ENCODE measurements at regions not wholly inside any gene's neighbourhood (a gene's known extent, or its start where the extent isn't known, plus 50 kb on each side); places are given as distances from the start of the nearest gene placed in this dataset.
"Not testable (repeated sequence)": the region's sequence is repeated elsewhere in the genome, so short reads cannot be mapped to it uniquely, and the experiment has no call there.

- no peaks in the 10 kb centered on the region for H3K36me3 Mint-ChIP-seq (ENCODE audit: unreplicated experiment)
- no peaks in the 10 kb centered on the region for H3K4me1 Mint-ChIP-seq (ENCODE audit: unreplicated experiment)
- peaks cover 17% of the 10 kb centered on the region for H3K27me3 Mint-ChIP-seq (ENCODE audit: unreplicated experiment)
- no peak for DNase-seq (ENCODE audit: extremely low spot score, unreplicated experiment)
- no peak for TF ChIP-seq CTCF (IDR thresholded peaks at IDR 0.05)
- H3K4me3 Mint-ChIP-seq (ENCODE audit: unreplicated experiment) = no peak overlapping the region
- peaks cover 7% of the 10 kb centered on the region for H3K9me3 Mint-ChIP-seq (ENCODE audit: unreplicated experiment)
- H3K27ac Mint-ChIP-seq (ENCODE audit: unreplicated experiment) = no peak overlapping the region
These were observed 123.7 kb upstream of the FBXL17 start for GRCh38 chr5:108505608-108506007.

- Mint-ChIP-seq H3K9me3 (ENCODE audit: unreplicated experiment) (peaks cover 8% of the 10 kb centered on the region), H3K36me3 (ENCODE audit: unreplicated experiment) (no peaks in the 10 kb centered on the region), H3K4me3 (ENCODE audit: unreplicated experiment) (no peak overlapping the region), H3K27ac (ENCODE audit: unreplicated experiment) (no peak overlapping the region), H3K4me1 (ENCODE audit: unreplicated experiment) (no peaks in the 10 kb centered on the region), H3K27me3 (ENCODE audit: unreplicated experiment) (peaks cover 11% of the 10 kb centered on the region)
- no peak for DNase-seq (ENCODE audit: extremely low spot score, unreplicated experiment)
- no peak for TF ChIP-seq CTCF (IDR thresholded peaks at IDR 0.05)
These were observed 123.1 kb upstream of the FBXL17 start for GRCh38 chr5:108504974-108505373.

GRCh38 chr5:108503986-108504385 lies 122.1 kb upstream of the FBXL17 start:
- H3K4me1 Mint-ChIP-seq (ENCODE audit: unreplicated experiment) = no peaks in the 10 kb centered on the region
- H3K27ac Mint-ChIP-seq (ENCODE audit: unreplicated experiment) = no peak overlapping the region
- no peak overlapping the region for H3K4me3 Mint-ChIP-seq (ENCODE audit: unreplicated experiment)
- H3K9me3 Mint-ChIP-seq (ENCODE audit: unreplicated experiment) = peaks cover 10% of the 10 kb centered on the region
- TF ChIP-seq CTCF (IDR thresholded peaks at IDR 0.05) = no peak
- no peaks in the 10 kb centered on the region for H3K36me3 Mint-ChIP-seq (ENCODE audit: unreplicated experiment)
- no peak for DNase-seq (ENCODE audit: extremely low spot score, unreplicated experiment)
- peaks cover 9% of the 10 kb centered on the region for H3K27me3 Mint-ChIP-seq (ENCODE audit: unreplicated experiment)

- not testable (repeated sequence) for H3K4me1 Mint-ChIP-seq (ENCODE audit: unreplicated experiment); H3K4me3 Mint-ChIP-seq (ENCODE audit: unreplicated experiment); H3K27ac Mint-ChIP-seq (ENCODE audit: unreplicated experiment); H3K36me3 Mint-ChIP-seq (ENCODE audit: unreplicated experiment); DNase-seq (ENCODE audit: extremely low spot score, unreplicated experiment); H3K9me3 Mint-ChIP-seq (ENCODE audit: unreplicated experiment)
- H3K27me3 Mint-ChIP-seq (ENCODE audit: unreplicated experiment) = peaks cover 30% of the 10 kb centered on the region
These were observed 113.7 kb upstream of the FBXL17 start for GRCh38 chr5:108495615-108496014.

- Mint-ChIP-seq H3K27ac (ENCODE audit: unreplicated experiment) (no peak overlapping the region), H3K27me3 (ENCODE audit: unreplicated experiment) (peaks cover 42% of the 10 kb centered on the region), H3K36me3 (ENCODE audit: unreplicated experiment) (no peaks in the 10 kb centered on the region), H3K4me3 (ENCODE audit: unreplicated experiment) (no peak overlapping the region), H3K9me3 (ENCODE audit: unreplicated experiment) (peaks cover 14% of the 10 kb centered on the region), H3K4me1 (ENCODE audit: unreplicated experiment) (peaks cover 4% of the 10 kb centered on the region)
- no peak for DNase-seq (ENCODE audit: extremely low spot score, unreplicated experiment)
- TF ChIP-seq CTCF (IDR thresholded peaks at IDR 0.05) = no peak
These were observed 106.1 kb upstream of the FBXL17 start for GRCh38 chr5:108487951-108488350.

- peaks cover 44% of the 10 kb centered on the region for H3K27me3 Mint-ChIP-seq (ENCODE audit: unreplicated experiment)
- peaks cover 8% of the 10 kb centered on the region for H3K4me1 Mint-ChIP-seq (ENCODE audit: unreplicated experiment)
- peaks cover 4% of the 10 kb centered on the region for H3K9me3 Mint-ChIP-seq (ENCODE audit: unreplicated experiment)
- TF ChIP-seq CTCF (IDR thresholded peaks at IDR 0.05) = no peak
- H3K4me3 Mint-ChIP-seq (ENCODE audit: unreplicated experiment) = no peak overlapping the region
- no peak overlapping the region for H3K27ac Mint-ChIP-seq (ENCODE audit: unreplicated experiment)
- no peak for DNase-seq (ENCODE audit: extremely low spot score, unreplicated experiment)
- no peaks in the 10 kb centered on the region for H3K36me3 Mint-ChIP-seq (ENCODE audit: unreplicated experiment)
These were observed 102.1 kb upstream of the FBXL17 start for GRCh38 chr5:108484035-108484434.

Data from osteocyte (in vitro differentiated cells).